GM23248 (cell line): ENCODE measurements at regions not wholly inside any gene's neighbourhood (a gene's known extent, or its start where the extent isn't known, plus 50 kb on each side); places are given as distances from the start of the nearest gene placed in this dataset.

ENCODE experiments used
- DNase-seq: peaks from one replicate; pipeline ENCODE4 v3.0.0-alpha.2; 2015
- H2AFZ ChIP-seq: fragments of 200-600 bp; sonication (generic); 2 replicates; pipeline ENCODE4 v1.6.1; 2016; ENCODE audit warnings: antibody characterized with exemption
- H3F3A ChIP-seq: fragments of 200-600 bp; sonication (generic); 2 replicates; pipeline ENCODE4 v1.6.1; 2016; ENCODE audit warnings: mild to moderate bottlenecking, antibody characterized with exemption, mixed run types; ENCODE audit not compliant: insufficient read depth
- H3K27ac ChIP-seq: fragments of 200-600 bp; sonication (generic); 2 replicates; pipeline ENCODE4 v1.5.1; 2016; ENCODE audit warnings: mild to moderate bottlenecking
- H3K27me3 ChIP-seq: fragments of 200-600 bp; sonication (generic); replicated peaks from 2 replicates; pipeline ENCODE4 v1.6.1; 2016; ENCODE audit warnings: mild to moderate bottlenecking; ENCODE audit not compliant: insufficient read depth
- H3K36me3 ChIP-seq: fragments of 200-600 bp; sonication (generic); 2 replicates; pipeline ENCODE4 v1.6.1; 2016; ENCODE audit warnings: low read depth, mild to moderate bottlenecking
- H3K4me1 ChIP-seq: fragments of 200-600 bp; sonication (generic); 2 replicates; pipeline ENCODE4 v1.6.1; 2016; ENCODE audit warnings: mild to moderate bottlenecking; ENCODE audit not compliant: insufficient read depth
- H3K4me2 ChIP-seq: fragments of 200-600 bp; sonication (generic); one replicate; pipeline ENCODE4 v1.6.1; 2016; ENCODE audit warnings: mild to moderate bottlenecking; ENCODE audit not compliant: unreplicated experiment
- H3K4me3 ChIP-seq: fragments of 200-600 bp; sonication (generic); 2 replicates; pipeline ENCODE4 v1.5.1; 2016; ENCODE audit warnings: mild to moderate bottlenecking
- H3K79me2 ChIP-seq: fragments of 200-600 bp; sonication (generic); 2 replicates; pipeline ENCODE4 v1.6.1; 2016; ENCODE audit warnings: mild to moderate bottlenecking; ENCODE audit not compliant: insufficient read depth
- H3K9ac ChIP-seq: fragments of 200-600 bp; sonication (generic); 2 replicates; pipeline ENCODE4 v1.6.1; 2016; ENCODE audit warnings: mild to moderate bottlenecking
- H3K9me2 ChIP-seq: fragments of 200-600 bp; sonication (generic); 2 replicates; pipeline ENCODE4 v1.6.1; 2016; ENCODE audit warnings: mixed run types, mild to moderate bottlenecking, moderate library complexity; ENCODE audit not compliant: insufficient read depth
- H3K9me3 ChIP-seq: fragments of 200-600 bp; sonication (generic); one replicate; pipeline ENCODE4 v1.6.1; 2017; ENCODE audit warnings: low read depth
- H4K20me1 ChIP-seq: fragments of 200-600 bp; sonication (generic); 2 replicates; pipeline ENCODE4 v1.6.0; 2016; ENCODE audit not compliant: insufficient read depth
- EZH2 ChIP-seq: fragments of 200-600 bp; sonication (generic); IDR thresholded peaks from 2 replicates; pipeline ENCODE4 v1.6.1; 2018; ENCODE audit warnings: antibody characterized with exemption, mild to moderate bottlenecking; ENCODE audit not compliant: insufficient read depth, poor library complexity, severe bottlenecking
- EZH2phosphoT487 ChIP-seq: fragments of 200-600 bp; sonication (generic); IDR thresholded peaks from 2 replicates; pipeline ENCODE4 v1.6.1; 2018; ENCODE audit warnings: antibody characterized with exemption, moderate library complexity, mild to moderate bottlenecking, low read depth; ENCODE audit not compliant: insufficient read depth
- WGBS, 2 experiments: methylation state at CpG; one replicate each; pipeline ENCODE4 v1.1.6; 2015 to 2017; ENCODE audit warnings: low lambda C conversion rate in 2 of 2, low coverage in 1 of 2; ENCODE audit errors: missing lambda C conversion rate in 2 of 2; 5-methylcytosine and 5-hydroxymethylcytosine counted together
- in situ Hi-C: fragments of 300-500 bp; cut with MboI; formaldehyde crosslinking; loops from 2 replicates; pipeline ENCODE4 v1.15.0; 2020

GRCh38 chr7:25845464-25845863 is 306.5 kb upstream of the NFE2L3 start:
- Histone ChIP-seq H3K9me2 (no peaks in the 10 kb centered on the region), H3K4me1 (peaks cover 55% of the 10 kb centered on the region), H3K36me3 (no peaks in the 10 kb centered on the region), H3K27ac (no peak overlapping the region), H4K20me1 (no peaks in the 10 kb centered on the region), H3F3A (peaks cover 40% of the 10 kb centered on the region), H3K27me3 (no peaks in the 10 kb centered on the region), H3K9me3 (no peaks in the 10 kb centered on the region), H3K4me2 (no peak overlapping the region), H3K79me2 (no peaks in the 10 kb centered on the region), H2AFZ (no peak overlapping the region), H3K4me3 (no peak overlapping the region), H3K9ac (no peak overlapping the region)
- in situ Hi-C loops = no loop called here
- TF ChIP-seq EZH2 = no peak
- no peak for TF ChIP-seq EZH2phosphoT487
- 87 to 92% methylated on average over 5 of the region's 5 CpGs for WGBS, 2 experiments
- DNase-seq = no peak

GRCh38 chr7:25846722-25847121 is 305.3 kb upstream of the NFE2L3 start:
- DNase-seq = peak; percentile 72
- H3K27ac ChIP-seq = peak overlapping the region; percentile 26
- no peak overlapping the region for H3K4me3 ChIP-seq
- peak overlapping the region; percentile 50 for H3K4me2 ChIP-seq
- TF ChIP-seq EZH2 = no peak
- no peaks in the 10 kb centered on the region for H3K9me3 ChIP-seq
- WGBS, 2 experiments = 8 to 10% methylated on average over 5 of the region's 5 CpGs
- H3K9ac ChIP-seq = no peak overlapping the region
- H3K27me3 ChIP-seq = no peaks in the 10 kb centered on the region
- no peaks in the 10 kb centered on the region for H3K9me2 ChIP-seq
- H3K4me1 ChIP-seq = peaks cover 63% of the 10 kb centered on the region
- H4K20me1 ChIP-seq = no peaks in the 10 kb centered on the region
- no peak overlapping the region for H2AFZ ChIP-seq
- in situ Hi-C loops = no loop called here
- no peaks in the 10 kb centered on the region for H3K36me3 ChIP-seq
- H3K79me2 ChIP-seq = no peaks in the 10 kb centered on the region
- H3F3A ChIP-seq = peaks cover 44% of the 10 kb centered on the region

GRCh38 chr7:25847336-25848070 is 304.5 kb upstream of the NFE2L3 start:
- Histone ChIP-seq H3K4me2 (peak overlapping the region; percentile 50), H3K4me1 (peaks cover 71% of the 10 kb centered on the region), H3K79me2 (no peaks in the 10 kb centered on the region), H2AFZ (no peak overlapping the region), H3K4me3 (0 out of 2 replicates have a peak overlapping the region, but pooled peaks have one; percentile 11), H3K9ac (no peak overlapping the region), H3K9me2 (no peaks in the 10 kb centered on the region), H4K20me1 (no peaks in the 10 kb centered on the region), H3K27me3 (no peaks in the 10 kb centered on the region), H3K9me3 (no peaks in the 10 kb centered on the region), H3F3A (peaks cover 44% of the 10 kb centered on the region), H3K27ac (peak overlapping the region; percentile 26), H3K36me3 (no peaks in the 10 kb centered on the region)
- DNase-seq = peak; percentile 72
- WGBS, 2 experiments = 50 to 54% methylated on average over 6 of the region's 6 CpGs
- in situ Hi-C loops = no loop called here
- no peak for TF ChIP-seq EZH2phosphoT487
- no peak for TF ChIP-seq EZH2

GRCh38 chr7:25849500-25850184 is 302.4 kb upstream of the NFE2L3 start:
- H3K9me2 ChIP-seq = no peaks in the 10 kb centered on the region
- no peaks in the 10 kb centered on the region for H3K9me3 ChIP-seq
- no peaks in the 10 kb centered on the region for H3K36me3 ChIP-seq
- H3K27me3 ChIP-seq = no peaks in the 10 kb centered on the region
- no peaks in the 10 kb centered on the region for H4K20me1 ChIP-seq
- peaks cover 79% of the 10 kb centered on the region for H3K4me1 ChIP-seq
- H3K4me2 ChIP-seq = peak overlapping the region; percentile 85
- in situ Hi-C loops = loop anchor here (5.0 to 10.0 kb wide), 3 partner anchors 462 to 1325 kb away; partner anchors contain the start of gene HOXA10
- H3F3A ChIP-seq = peaks cover 62% of the 10 kb centered on the region
- TF ChIP-seq EZH2phosphoT487 (no peak), EZH2 (no peak)
- peak overlapping the region; percentile 95 for H3K27ac ChIP-seq
- H3K79me2 ChIP-seq = no peaks in the 10 kb centered on the region
- peak overlapping the region; percentile 63 for H3K4me3 ChIP-seq
- peak; percentile 93 for DNase-seq
- H3K9ac ChIP-seq = peak overlapping the region; percentile 72
- 1% methylated on average over 9 of the region's 9 CpGs for WGBS, 2 experiments
- peak overlapping the region; percentile 90 for H2AFZ ChIP-seq
